HL-60 (cell line): ENCODE measurements at regions not wholly inside any gene's neighbourhood (a gene's known extent, or its start where the extent isn't known, plus 50 kb on each side); places are given as distances from the start of the nearest gene placed in this dataset.

Experiments used
- POLR2AphosphoS5 ChIP-seq: IDR thresholded peaks from 2 replicates; pipeline ENCODE4 v1.6.1; 2012; ENCODE audit warnings: low read depth
- SPI1 ChIP-seq: IDR thresholded peaks from 2 replicates; pipeline ENCODE4 v1.6.1; 2012; ENCODE audit warnings: low read depth, mild to moderate bottlenecking, borderline replicate concordance
- TF ChIP-seq, protein P1 (sequence below): IDR thresholded peaks from one replicate; pipeline ENCODE4 v1.5.1; 2011; ENCODE audit warnings: low read length, control low read depth, inconsistent platforms; ENCODE audit not compliant: insufficient read depth
- TF ChIP-seq, protein P2 (sequence below): IDR thresholded peaks from 2 replicates; pipeline ENCODE4 v1.6.1; 2012; ENCODE audit warnings: low read depth; ENCODE audit not compliant: insufficient replicate concordance

GRCh38 chr1:192521734-192522133, 53.8 kb upstream of the RGS1 start:
- TF ChIP-seq, protein P1, sequence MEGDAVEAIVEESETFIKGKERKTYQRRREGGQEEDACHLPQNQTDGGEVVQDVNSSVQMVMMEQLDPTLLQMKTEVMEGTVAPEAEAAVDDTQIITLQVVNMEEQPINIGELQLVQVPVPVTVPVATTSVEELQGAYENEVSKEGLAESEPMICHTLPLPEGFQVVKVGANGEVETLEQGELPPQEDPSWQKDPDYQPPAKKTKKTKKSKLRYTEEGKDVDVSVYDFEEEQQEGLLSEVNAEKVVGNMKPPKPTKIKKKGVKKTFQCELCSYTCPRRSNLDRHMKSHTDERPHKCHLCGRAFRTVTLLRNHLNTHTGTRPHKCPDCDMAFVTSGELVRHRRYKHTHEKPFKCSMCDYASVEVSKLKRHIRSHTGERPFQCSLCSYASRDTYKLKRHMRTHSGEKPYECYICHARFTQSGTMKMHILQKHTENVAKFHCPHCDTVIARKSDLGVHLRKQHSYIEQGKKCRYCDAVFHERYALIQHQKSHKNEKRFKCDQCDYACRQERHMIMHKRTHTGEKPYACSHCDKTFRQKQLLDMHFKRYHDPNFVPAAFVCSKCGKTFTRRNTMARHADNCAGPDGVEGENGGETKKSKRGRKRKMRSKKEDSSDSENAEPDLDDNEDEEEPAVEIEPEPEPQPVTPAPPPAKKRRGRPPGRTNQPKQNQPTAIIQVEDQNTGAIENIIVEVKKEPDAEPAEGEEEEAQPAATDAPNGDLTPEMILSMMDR = no peak
- no peak for TF ChIP-seq POLR2AphosphoS5
- TF ChIP-seq, protein P2, sequence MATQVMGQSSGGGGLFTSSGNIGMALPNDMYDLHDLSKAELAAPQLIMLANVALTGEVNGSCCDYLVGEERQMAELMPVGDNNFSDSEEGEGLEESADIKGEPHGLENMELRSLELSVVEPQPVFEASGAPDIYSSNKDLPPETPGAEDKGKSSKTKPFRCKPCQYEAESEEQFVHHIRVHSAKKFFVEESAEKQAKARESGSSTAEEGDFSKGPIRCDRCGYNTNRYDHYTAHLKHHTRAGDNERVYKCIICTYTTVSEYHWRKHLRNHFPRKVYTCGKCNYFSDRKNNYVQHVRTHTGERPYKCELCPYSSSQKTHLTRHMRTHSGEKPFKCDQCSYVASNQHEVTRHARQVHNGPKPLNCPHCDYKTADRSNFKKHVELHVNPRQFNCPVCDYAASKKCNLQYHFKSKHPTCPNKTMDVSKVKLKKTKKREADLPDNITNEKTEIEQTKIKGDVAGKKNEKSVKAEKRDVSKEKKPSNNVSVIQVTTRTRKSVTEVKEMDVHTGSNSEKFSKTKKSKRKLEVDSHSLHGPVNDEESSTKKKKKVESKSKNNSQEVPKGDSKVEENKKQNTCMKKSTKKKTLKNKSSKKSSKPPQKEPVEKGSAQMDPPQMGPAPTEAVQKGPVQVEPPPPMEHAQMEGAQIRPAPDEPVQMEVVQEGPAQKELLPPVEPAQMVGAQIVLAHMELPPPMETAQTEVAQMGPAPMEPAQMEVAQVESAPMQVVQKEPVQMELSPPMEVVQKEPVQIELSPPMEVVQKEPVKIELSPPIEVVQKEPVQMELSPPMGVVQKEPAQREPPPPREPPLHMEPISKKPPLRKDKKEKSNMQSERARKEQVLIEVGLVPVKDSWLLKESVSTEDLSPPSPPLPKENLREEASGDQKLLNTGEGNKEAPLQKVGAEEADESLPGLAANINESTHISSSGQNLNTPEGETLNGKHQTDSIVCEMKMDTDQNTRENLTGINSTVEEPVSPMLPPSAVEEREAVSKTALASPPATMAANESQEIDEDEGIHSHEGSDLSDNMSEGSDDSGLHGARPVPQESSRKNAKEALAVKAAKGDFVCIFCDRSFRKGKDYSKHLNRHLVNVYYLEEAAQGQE = no peak
- TF ChIP-seq SPI1 = 0 out of 2 replicates have a peak, but pooled peaks have one; percentile 48
